Activated T-helper 2 cell treated with anti-CD3 and anti-CD28 coated beads, Interferon-gamma antibody, Interleukin-2, Interleukin-4, amounts not matched to agents 10 μg/mL and 5 μg/mL and 100 μg/mL, durations not matched to agents 14 hours and 24 hours and 36 hours (primary cell): ENCODE measurements at regions not wholly inside any gene's neighbourhood (a gene's known extent, or its start where the extent isn't known, plus 50 kb on each side); places are given as distances from the start of the nearest gene placed in this dataset.

ENCODE experiments used
- DNase-seq: peaks from one replicate; pipeline ENCODE4 v3.0.0; 2021; ENCODE audit warnings: low spot score
- H3K27ac Mint-ChIP-seq: one replicate; pipeline ENCODE4 v1.8.0; 2021; ENCODE audit warnings: mixed read lengths
- H3K27me3 Mint-ChIP-seq: one replicate; pipeline ENCODE4 v1.8.0; 2021; ENCODE audit warnings: low read depth, mixed read lengths
- H3K36me3 Mint-ChIP-seq: one replicate; pipeline ENCODE4 v1.8.0; 2021; ENCODE audit warnings: low read depth, mixed read lengths
- H3K4me1 Mint-ChIP-seq: one replicate; pipeline ENCODE4 v1.8.0; 2021; ENCODE audit warnings: low read depth, mixed read lengths
- H3K4me3 Mint-ChIP-seq: one replicate; pipeline ENCODE4 v1.8.0; 2021; ENCODE audit warnings: low read depth, mild to moderate bottlenecking, moderate library complexity, mixed read lengths
- H3K9me3 Mint-ChIP-seq: one replicate; pipeline ENCODE4 v1.8.0; 2021; ENCODE audit warnings: mixed read lengths
- intact Hi-C: fragments of 100-400 bp; cut with micrococcal nuclease; formaldehyde crosslinking; loops from one replicate; pipeline ENCODE4 v1.15.1; 2023

- Mint-ChIP-seq H3K27me3 (no peaks in the 10 kb centered on the region), H3K36me3 (no peaks in the 10 kb centered on the region), H3K9me3 (peaks cover 31% of the 10 kb centered on the region), H3K4me1 (no peaks in the 10 kb centered on the region), H3K27ac (no peak overlapping the region), H3K4me3 (no peak overlapping the region)
- intact Hi-C loops = no loop called here
- no peak for DNase-seq
These were observed 417.2 kb downstream of the ELAVL2 start for GRCh38 chr9:23408874-23409273.

- intact Hi-C loops = no loop called here
- Mint-ChIP-seq H3K4me3 (no peak overlapping the region), H3K27ac (no peak overlapping the region), H3K4me1 (no peaks in the 10 kb centered on the region), H3K36me3 (no peaks in the 10 kb centered on the region), H3K27me3 (no peaks in the 10 kb centered on the region), H3K9me3 (peaks cover 41% of the 10 kb centered on the region)
- DNase-seq = no peak
These were observed 414.0 kb downstream of the ELAVL2 start for GRCh38 chr9:23412046-23412445.

- intact Hi-C loops = no loop called here
- Mint-ChIP-seq H3K27me3 (no peaks in the 10 kb centered on the region), H3K9me3 (peaks cover 37% of the 10 kb centered on the region), H3K4me3 (no peak overlapping the region), H3K36me3 (no peaks in the 10 kb centered on the region), H3K4me1 (no peaks in the 10 kb centered on the region), H3K27ac (no peak overlapping the region)
- no peak for DNase-seq
These were observed 413.6 kb downstream of the ELAVL2 start for GRCh38 chr9:23412458-23412857.

- Mint-ChIP-seq H3K9me3 (peaks cover 32% of the 10 kb centered on the region), H3K27me3 (no peaks in the 10 kb centered on the region), H3K27ac (no peak overlapping the region), H3K36me3 (no peaks in the 10 kb centered on the region), H3K4me3 (no peak overlapping the region), H3K4me1 (no peaks in the 10 kb centered on the region)
- DNase-seq = no peak
- intact Hi-C loops = no loop called here
These were observed 412.5 kb downstream of the ELAVL2 start for GRCh38 chr9:23413541-23413940.

GRCh38 chr9:23423999-23424398, 402.0 kb downstream of the ELAVL2 start:
- no peaks in the 10 kb centered on the region for H3K27me3 Mint-ChIP-seq
- intact Hi-C loops = no loop called here
- no peak for DNase-seq
- H3K4me3 Mint-ChIP-seq = no peak overlapping the region
- peaks cover 25% of the 10 kb centered on the region for H3K9me3 Mint-ChIP-seq
- no peaks in the 10 kb centered on the region for H3K36me3 Mint-ChIP-seq
- no peaks in the 10 kb centered on the region for H3K4me1 Mint-ChIP-seq
- no peak overlapping the region for H3K27ac Mint-ChIP-seq

- no peak overlapping the region for H3K4me3 Mint-ChIP-seq
- H3K27me3 Mint-ChIP-seq = no peaks in the 10 kb centered on the region
- intact Hi-C loops = no loop called here
- H3K4me1 Mint-ChIP-seq = no peaks in the 10 kb centered on the region
- H3K36me3 Mint-ChIP-seq = no peaks in the 10 kb centered on the region
- no peak overlapping the region for H3K27ac Mint-ChIP-seq
- H3K9me3 Mint-ChIP-seq = peaks cover 35% of the 10 kb centered on the region
- no peak for DNase-seq
These were observed 399.9 kb downstream of the ELAVL2 start for GRCh38 chr9:23426144-23426543.

GRCh38 chr9:23431459-23431858, 394.6 kb downstream of the ELAVL2 start:
- Mint-ChIP-seq H3K36me3 (no peaks in the 10 kb centered on the region), H3K27ac (no peak overlapping the region), H3K4me1 (no peaks in the 10 kb centered on the region), H3K9me3 (peaks cover 48% of the 10 kb centered on the region), H3K27me3 (no peaks in the 10 kb centered on the region), H3K4me3 (no peak overlapping the region)
- DNase-seq = no peak
- intact Hi-C loops = no loop called here

- Mint-ChIP-seq H3K27me3 (no peaks in the 10 kb centered on the region), H3K9me3 (peaks cover 39% of the 10 kb centered on the region), H3K27ac (no peak overlapping the region), H3K4me1 (no peaks in the 10 kb centered on the region), H3K36me3 (no peaks in the 10 kb centered on the region), H3K4me3 (no peak overlapping the region)
- intact Hi-C loops = no loop called here
- no peak for DNase-seq
These were observed 391.4 kb downstream of the ELAVL2 start for GRCh38 chr9:23434654-23435053.

GRCh38 chr9:23438299-23438907, 387.6 kb downstream of the ELAVL2 start:
- intact Hi-C loops = no loop called here
- Mint-ChIP-seq H3K9me3 (peaks cover 38% of the 10 kb centered on the region), H3K4me1 (no peaks in the 10 kb centered on the region), H3K27ac (no peak overlapping the region), H3K4me3 (no peak overlapping the region), H3K36me3 (no peaks in the 10 kb centered on the region), H3K27me3 (no peaks in the 10 kb centered on the region)
- DNase-seq = no peak

- intact Hi-C loops = no loop called here
- Mint-ChIP-seq H3K27ac (no peak overlapping the region), H3K27me3 (no peaks in the 10 kb centered on the region), H3K4me1 (no peaks in the 10 kb centered on the region), H3K9me3 (peaks cover 41% of the 10 kb centered on the region), H3K4me3 (no peak overlapping the region), H3K36me3 (no peaks in the 10 kb centered on the region)
- DNase-seq = no peak
These were observed 384.8 kb downstream of the ELAVL2 start for GRCh38 chr9:23441275-23441674.

GRCh38 chr9:23444658-23445057, 381.4 kb downstream of the ELAVL2 start:
- Mint-ChIP-seq H3K4me1 (no peaks in the 10 kb centered on the region), H3K4me3 (no peak overlapping the region), H3K36me3 (no peaks in the 10 kb centered on the region), H3K27ac (no peak overlapping the region), H3K27me3 (no peaks in the 10 kb centered on the region), H3K9me3 (peaks cover 40% of the 10 kb centered on the region)
- no peak for DNase-seq
- intact Hi-C loops = no loop called here

GRCh38 chr9:23447166-23447565, 378.9 kb downstream of the ELAVL2 start:
- Mint-ChIP-seq H3K4me1 (no peaks in the 10 kb centered on the region), H3K36me3 (no peaks in the 10 kb centered on the region), H3K9me3 (peaks cover 23% of the 10 kb centered on the region), H3K27ac (no peak overlapping the region), H3K4me3 (no peak overlapping the region), H3K27me3 (no peaks in the 10 kb centered on the region)
- no peak for DNase-seq
- intact Hi-C loops = no loop called here

GRCh38 chr9:23447944-23448343, 378.1 kb downstream of the ELAVL2 start:
- H3K9me3 Mint-ChIP-seq = peaks cover 23% of the 10 kb centered on the region
- H3K27me3 Mint-ChIP-seq = no peaks in the 10 kb centered on the region
- H3K36me3 Mint-ChIP-seq = no peaks in the 10 kb centered on the region
- H3K27ac Mint-ChIP-seq = no peak overlapping the region
- no peak overlapping the region for H3K4me3 Mint-ChIP-seq
- DNase-seq = no peak
- intact Hi-C loops = no loop called here
- no peaks in the 10 kb centered on the region for H3K4me1 Mint-ChIP-seq

GRCh38 chr9:23451802-23452418, 374.1 kb downstream of the ELAVL2 start:
- no peak overlapping the region for H3K27ac Mint-ChIP-seq
- no peaks in the 10 kb centered on the region for H3K36me3 Mint-ChIP-seq
- no peak overlapping the region for H3K4me3 Mint-ChIP-seq
- H3K9me3 Mint-ChIP-seq = peaks cover 26% of the 10 kb centered on the region
- no peaks in the 10 kb centered on the region for H3K4me1 Mint-ChIP-seq
- no peak for DNase-seq
- no peaks in the 10 kb centered on the region for H3K27me3 Mint-ChIP-seq
- intact Hi-C loops = no loop called here
